ENCODE measurements at regions not wholly inside any gene's neighbourhood (a gene's known extent, or its start where the extent isn't known, plus 50 kb on each side); places are given as distances from the start of the nearest gene placed in this dataset.
"Not testable (repeated sequence)": the region's sequence is repeated elsewhere in the genome, so short reads cannot be mapped to it uniquely, and the experiment has no call there.

DNA sequence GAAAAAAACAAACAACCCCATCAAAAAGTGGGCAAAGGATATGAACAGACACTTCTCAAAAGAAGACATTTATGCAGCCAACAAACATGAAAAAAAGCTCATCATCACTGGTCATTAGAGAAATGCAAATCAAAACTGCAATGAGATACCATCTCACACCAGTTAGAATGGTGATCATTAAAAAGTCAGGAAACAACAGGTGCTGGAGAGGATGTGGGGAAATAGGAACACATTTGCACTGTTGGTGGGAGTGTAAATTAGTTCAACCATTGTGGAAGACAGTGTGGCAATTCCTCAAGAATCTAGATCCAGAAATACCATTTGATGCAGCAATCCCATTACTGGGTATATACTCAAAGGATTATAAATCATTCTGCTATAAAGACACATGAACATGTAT lies 85.5 kb upstream of the WSB1 start:
- DNase-seq (ENCODE audit: low read depth): not testable (repeated sequence)

DNA sequence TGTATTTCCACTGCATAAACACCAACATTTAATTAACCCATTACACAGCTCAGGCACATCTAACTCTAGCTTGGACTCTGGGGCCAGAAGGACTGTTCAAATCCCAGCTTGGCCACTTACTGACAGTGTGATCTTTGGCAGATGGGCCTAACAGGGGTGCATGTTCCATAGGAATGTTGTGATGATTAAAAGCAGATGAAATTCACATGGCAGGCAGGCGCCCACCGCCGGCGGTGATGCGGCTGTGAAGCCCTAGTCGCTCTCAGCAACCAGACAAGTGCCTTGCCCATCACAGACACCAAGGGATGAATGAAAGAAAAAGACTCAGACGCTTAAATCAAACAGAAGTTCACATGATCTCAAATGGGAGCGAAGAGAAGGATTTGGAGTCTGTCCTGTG lies 84.6 kb upstream of the WSB1 start:
- no peak for DNase-seq (ENCODE audit: low read depth)

DNA sequence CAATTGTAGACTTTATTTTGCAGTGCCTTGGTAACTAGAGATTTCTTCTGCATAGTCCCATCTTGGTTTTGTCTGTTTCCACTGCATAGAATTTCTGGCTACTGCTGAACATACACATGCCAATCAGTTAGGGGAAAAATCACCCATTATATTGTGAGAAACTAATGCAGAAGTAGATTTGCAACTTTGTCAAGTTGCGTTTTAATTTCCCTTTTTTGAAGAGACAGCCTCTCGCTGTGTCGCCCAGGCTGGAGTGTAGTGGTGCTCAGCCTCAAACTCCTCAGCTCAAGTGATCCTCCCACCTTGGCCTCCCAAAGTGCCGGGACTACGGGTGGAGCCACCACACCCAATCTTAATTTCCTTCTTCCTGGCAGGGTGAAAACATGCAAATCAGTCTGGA lies 83.1 kb upstream of the WSB1 start:
- DNase-seq (ENCODE audit: low read depth): not testable (repeated sequence)

DNA sequence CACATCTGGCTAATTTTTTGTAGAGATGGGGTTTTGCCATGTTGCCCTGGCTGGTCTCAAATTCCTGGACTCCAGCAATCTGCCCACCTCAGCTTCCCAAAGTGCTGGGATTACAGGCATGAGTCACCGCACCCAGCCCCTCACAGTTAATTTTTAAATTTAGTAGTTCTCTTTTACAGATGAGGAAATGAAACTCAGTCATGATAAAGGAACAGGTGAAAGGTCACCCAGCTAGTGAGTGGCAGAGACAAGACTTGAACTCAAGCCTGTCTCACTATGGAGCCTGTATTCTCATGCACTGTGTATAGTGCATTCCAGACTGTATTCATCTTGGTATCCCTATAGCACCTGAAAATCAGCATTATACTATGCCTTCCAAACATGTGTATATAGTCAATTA lies 77.1 kb upstream of the WSB1 start:
- DNase-seq (ENCODE audit: low read depth): no peak

DNA sequence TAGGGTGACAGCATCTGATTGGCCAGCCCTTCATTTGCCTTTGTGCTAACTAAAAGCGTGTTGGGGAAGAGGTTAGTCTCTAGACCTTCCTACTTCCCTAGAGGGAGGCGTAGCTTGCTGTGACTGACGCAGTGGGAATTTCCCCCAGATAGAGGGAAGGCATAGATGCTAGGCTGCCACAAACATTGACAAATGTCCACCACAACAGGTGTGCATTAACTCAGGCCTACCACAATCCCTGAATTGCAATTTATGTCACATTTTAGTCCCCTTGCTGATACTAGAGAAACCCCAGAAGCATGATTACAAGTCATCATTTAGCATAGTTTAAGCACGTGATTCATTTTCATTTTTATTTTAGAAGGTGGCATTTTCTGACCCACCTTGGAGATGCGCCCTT lies 76.3 kb upstream of the WSB1 start:
- no peak for DNase-seq (ENCODE audit: low read depth)

DNA sequence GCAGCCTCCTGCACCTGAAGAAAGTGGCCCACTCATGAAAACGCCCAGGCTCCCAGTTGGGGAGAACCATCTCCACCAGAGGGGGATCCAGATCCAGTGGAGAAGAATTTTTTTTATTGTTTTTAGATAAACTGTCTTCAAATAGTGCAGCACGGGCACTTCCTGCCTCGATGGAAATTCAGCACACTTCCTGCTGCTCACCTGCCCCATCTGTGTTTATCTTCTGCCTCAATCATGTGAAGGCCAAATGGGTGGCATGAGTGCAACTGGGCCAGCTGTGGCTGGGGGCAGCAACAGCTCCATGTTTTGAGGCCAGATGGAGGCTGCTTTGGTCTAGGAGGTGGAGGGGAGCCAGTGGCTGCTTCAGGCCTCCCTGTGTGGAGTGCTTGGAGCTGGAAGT lies 75.9 kb upstream of the WSB1 start:
- DNase-seq (ENCODE audit: low read depth): no peak

DNA sequence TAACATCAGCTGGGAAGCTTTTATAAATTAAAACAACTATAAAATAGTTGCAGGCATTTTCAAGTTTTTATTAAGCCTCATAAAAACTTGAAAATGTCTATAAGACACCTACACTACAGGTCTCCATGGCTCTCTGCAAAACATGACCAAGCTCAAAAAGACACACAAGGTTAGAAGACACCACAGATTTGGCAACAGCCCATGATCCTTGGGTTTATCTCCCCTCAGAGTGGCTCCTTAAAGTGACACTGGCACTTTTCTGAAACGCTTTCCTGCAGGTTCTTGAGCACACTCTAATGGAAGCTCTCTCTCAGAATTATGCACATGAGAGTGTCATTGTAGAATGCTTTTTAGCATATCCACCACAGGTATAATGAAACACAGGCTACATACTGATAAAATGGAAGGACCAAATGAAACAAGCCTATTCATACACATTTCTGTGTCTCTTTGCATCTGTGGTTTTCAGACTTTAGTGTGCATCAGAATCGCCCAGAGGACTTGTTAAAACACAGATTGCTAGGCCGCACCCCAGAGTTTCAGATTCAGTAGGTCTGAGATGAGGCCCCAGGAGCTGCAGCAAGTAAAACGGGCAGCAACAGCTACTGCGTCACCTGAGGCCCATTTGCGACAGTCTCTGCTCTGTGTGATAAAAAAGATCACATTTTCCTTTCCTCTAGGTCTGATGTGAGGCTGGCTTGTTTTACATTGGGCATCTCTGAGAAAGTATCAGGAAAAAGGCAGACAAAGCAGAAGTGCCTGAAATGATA lies 75.0 kb upstream of the WSB1 start:
- no peak for DNase-seq (ENCODE audit: low read depth)

DNA sequence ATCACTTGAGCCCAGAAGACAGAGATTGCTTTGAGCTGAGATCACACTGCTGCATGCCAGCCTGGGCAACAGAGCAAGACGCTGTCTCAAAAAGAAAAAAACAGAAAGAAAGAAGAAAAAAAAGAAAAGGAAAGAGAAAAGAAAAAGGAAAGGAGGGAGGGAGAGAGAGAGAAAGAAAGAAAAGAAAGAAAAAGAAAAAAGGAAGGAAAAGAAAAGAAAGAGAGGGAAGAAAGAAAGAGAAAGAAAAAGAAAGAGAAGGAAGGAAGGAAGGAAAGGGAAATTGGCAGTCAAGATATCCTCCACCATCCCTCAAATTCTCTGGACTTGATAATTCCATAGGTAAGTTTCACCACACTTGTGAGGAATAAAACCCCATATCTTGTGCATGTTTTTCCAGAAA lies 71.4 kb upstream of the WSB1 start:
- no peak for DNase-seq (ENCODE audit: low read depth)

DNA sequence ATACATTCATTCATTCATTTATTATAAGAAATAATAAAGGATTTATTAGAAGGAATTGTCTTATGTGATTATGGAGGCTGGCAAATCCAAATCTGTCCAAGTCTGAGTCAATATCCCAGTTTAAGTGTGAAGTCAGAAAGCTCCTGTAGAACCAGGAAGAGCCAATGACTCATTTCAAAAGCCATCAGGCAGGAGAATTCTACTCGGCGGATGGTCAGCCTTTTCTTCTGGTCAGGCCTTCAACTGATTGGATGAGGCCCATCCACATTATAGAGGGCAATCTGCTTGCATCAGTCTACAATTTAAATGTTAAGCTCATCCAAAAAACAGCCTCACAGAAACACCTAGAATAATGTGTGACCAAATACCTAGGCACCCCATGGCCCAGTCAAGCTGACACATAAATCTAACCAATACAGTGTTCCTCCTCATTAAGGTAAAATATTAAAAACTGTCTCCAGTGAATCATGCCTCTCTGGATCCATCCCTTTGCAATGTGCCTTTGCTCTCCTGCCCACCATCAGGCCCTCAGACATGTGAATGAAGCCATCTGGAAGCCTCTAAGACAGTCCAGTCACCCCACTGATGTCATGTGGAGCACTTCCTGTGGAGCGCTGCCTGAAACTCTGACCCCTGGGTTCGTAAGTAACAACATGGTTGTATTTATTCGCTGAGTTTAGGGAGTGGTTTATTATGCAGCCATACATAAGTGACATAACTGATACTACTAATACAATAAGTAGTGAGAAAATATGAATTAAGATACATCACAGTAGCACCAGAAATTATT lies 69.2 kb upstream of the WSB1 start:
- no peak for DNase-seq (ENCODE audit: low read depth)

DNA sequence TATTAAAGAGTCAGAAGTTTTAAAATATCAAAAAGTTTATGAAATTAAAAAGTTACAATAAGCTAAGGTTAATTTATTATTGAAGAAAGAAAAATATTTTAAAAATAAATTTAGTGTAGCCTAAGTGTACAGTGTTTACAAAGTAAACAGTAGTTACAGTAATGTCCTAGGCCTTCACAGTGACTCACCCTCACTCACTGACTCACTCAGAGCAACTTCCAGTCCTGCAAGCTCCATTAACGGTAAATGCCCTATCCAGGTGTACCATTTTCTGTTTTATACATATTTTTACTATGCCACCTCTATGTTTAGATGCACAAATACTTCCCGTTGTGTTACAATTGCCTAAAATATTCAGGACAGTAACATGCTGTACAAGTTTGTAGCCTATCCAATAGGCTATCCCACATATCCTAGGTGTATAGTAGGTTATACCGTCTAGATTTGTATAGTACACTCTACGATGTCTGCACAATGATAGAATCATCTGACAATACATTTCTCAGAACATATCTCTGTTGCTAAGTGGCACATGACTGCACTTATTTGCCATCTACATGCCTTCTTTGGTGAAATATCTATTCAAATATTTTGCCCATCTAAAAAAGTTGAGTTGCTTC lies 67.2 kb upstream of the WSB1 start:
- DNase-seq (ENCODE audit: low read depth): no peak

DNA sequence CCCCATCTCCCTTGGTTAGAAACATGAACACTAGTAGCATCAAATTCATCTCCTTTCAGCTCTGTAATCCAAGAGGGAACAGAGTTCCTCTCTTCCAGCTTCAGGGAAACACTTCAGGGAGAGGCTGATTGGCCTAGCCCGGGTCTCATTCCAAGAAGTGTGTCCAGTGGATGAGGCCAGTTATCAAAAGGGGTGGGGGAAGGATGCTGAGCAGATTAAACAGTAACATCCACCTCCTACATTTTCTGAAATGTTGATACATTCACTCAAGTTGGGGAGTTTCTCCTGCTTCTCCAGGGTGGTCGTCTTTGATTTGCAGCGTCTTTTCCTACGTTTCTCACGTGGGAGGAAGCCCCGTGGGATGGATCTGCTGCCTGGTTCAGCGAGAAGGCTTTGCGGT lies 62.9 kb upstream of the WSB1 start:
- no peak for DNase-seq (ENCODE audit: low read depth)

DNA sequence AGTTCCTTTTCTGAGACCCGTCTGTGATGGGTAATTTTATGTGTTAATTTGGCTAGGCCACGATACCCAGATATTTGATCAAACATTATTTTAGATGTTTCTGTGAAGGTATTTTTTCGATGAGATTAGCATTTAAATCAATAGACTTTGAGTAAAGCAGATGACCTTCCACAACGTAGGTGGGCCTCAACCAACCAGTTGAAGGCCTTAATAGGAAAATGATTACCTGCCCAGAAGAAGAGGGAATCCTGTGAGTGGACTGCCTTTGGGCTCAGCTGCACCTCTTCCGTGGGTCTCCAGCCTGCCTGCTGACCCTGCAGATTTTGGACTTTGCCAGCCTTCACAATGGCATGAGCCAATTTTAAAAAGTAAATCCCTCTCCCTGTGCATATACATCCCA lies 61.6 kb upstream of the WSB1 start:
- DNase-seq (ENCODE audit: low read depth): no peak

DNA sequence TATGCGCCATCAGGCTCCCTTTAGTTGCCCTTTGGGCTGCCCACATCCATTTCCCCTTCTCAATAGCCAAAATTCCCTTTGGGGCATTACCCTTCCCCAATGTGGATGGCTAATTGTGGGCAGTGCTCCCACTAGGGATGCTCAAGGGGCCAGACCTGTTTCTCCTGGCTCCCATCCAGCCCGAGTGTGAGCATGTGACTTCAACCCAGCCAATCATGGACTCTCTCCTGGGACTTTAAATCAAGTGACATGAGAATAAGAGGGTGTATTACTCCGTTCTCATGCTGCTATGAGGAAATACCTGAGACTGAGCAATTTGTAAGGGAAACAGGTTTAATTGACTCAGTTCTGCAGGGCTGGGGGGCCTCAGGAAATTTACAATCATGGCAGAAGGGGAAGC lies 60.9 kb upstream of the WSB1 start:
- no peak for DNase-seq (ENCODE audit: low read depth)

DNA sequence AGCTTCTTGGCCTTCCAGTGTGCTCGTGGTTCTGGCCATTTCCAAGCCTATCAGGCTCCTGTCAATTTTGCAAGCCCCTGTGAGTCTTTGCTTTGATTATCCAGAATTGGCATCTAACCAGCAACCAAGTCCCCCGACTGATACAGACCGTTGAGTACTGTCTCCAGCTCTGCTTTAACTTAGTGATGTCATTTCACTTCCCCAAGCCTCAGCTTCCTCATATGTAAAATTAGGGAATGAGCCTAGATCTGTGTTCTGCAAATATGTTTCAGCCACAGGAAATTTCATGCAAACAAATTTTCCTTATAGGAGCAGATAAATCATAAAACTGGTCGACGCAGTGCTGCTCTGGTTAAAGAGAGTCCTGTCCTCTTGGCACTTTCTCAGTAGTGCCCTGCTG lies 60.1 kb upstream of the WSB1 start:
- no peak for DNase-seq (ENCODE audit: low read depth)

DNA sequence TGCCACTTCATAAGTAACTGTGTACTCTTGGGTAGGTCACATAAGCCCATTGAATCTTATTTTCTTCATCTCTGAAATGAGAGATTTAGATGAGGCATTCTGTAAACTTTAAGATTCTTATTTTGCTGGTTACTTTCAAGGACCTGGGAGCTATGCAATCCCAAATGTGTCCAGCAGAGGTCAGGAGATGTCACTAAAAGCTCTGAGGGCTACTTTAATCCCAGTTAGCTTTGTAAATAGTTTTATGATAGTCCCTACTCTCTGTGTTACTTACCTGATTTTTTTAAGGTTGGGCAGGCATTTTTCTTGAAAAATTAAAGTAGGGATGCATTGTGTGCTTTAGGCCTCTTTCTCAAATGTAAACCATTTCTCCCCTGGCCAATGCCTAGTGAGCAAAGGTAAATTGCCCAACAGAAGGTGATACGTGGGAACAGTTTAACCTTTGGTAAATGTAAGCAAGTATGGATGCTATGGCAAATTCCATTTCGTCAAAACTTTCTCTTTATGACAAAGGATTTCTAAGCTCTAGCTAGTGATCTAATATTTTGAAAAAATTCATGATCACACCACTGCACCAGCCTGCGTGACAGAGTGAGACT lies 57.1 kb upstream of the WSB1 start:
- DNase-seq (ENCODE audit: low read depth): peak; percentile 66

DNA sequence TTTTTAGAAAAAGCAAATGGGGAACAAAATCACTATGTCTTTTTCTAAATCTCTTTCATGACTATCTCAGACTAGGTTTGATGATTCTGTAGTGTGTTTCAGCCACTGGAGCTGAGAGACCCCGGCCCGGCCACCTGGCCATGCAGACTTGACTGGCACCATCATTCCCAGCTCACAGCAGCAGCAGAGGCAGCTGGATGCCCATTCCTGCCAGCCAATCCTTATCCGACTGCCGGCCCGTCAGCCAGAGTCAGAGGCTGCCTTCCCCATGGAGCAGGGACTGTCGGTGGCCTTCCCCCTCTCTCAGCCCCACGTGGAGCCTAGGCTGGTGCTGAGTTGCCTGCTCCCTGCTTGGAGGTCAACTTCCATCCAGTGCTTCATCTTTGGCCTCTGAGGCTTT lies 56.0 kb upstream of the WSB1 start:
- DNase-seq (ENCODE audit: low read depth): no peak

DNA sequence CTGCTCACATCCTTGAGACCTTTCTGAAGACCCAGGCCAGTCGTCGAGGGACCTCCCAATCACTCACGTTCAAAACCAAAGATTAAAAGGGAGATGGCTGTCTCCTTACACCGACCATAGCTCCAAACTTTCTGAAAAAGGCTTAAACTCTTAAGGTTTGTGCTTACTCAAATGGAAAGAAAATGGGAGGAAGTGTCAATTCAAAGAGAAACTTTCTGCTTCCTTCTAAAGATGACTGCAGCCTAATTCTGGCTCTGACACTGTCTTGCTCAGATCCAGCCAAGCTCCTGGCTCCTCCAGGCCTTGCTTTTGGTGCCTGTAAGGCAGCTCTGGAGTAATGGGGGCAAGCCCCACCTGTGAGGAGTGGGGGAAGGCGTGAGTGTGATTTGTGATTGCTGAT lies 54.9 kb upstream of the WSB1 start:
- DNase-seq (ENCODE audit: low read depth): no peak

DNA sequence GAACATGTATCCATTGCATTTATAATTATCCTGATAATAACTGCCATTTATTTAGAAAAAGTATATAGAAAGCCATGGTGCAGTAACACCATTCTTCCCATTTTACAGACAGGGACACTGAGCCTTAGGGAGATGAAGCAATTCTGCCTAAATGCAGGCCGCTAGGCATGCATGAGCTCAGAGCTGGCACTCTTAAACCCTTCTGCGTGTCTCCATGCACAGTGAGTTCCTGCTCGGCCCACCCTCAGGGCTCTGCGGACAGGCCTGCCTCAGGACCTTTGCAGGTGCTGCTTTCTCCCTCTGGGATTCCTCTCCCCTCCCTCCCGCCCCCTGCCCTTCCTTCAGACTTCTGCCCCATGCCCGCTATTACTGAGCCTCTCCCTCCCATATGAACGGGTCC lies 54.3 kb upstream of the WSB1 start:
- no peak for DNase-seq (ENCODE audit: low read depth)

DNA sequence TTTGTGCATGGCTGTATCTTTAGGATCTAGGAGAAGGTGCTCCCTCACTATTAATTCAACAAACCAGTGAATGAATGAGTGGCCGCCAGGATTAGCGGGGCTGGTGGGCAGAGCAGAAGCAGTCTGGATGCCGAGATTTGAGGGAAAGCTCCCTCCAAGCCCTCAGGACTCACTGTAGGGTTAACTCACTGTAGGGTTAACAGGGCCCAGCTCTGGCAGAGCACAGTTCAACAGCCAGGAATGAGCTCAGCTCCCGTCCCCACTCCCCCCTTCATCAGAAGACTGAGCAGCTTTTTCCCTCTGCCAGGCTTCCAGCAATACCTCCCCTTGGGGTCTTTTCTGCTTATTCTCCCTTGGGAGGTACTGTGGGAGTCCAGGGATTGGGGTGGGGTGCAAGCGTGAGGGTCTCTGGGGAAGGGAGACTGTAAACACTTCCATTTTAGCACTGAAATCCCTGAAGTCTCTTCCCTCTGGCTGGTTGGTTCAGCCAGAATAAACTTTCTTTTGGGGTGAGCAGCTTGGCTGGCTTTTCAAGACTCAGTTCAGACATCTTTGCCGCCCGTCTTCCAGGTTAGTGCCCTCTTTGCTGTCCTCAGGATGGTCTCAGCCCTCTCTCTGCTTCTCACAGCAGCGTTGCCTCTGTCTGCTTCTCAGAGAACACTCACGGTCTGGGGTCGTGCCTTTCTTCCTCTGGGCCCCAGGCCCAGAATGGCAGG lies 53.7 kb upstream of the WSB1 start:
- DNase-seq (ENCODE audit: low read depth): no peak

DNA sequence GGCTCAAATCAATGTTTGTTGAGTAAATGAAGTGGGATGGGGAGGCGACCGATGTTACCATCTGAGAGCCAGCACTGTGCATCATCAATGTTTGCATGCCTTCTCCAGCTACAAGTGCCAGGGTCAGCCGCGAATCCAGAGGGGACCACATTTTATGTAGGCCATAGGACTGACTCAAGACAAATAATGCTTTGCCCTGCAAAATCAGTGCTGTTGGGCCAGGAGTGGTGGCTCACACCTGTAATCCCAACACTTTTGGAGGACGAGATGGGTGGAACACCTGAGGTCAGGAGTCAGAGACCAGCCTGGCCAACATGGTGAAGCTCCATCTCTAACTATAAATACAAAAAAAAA lies 53.1 kb upstream of the WSB1 start:
- DNase-seq (ENCODE audit: low read depth): no peak

DNA sequence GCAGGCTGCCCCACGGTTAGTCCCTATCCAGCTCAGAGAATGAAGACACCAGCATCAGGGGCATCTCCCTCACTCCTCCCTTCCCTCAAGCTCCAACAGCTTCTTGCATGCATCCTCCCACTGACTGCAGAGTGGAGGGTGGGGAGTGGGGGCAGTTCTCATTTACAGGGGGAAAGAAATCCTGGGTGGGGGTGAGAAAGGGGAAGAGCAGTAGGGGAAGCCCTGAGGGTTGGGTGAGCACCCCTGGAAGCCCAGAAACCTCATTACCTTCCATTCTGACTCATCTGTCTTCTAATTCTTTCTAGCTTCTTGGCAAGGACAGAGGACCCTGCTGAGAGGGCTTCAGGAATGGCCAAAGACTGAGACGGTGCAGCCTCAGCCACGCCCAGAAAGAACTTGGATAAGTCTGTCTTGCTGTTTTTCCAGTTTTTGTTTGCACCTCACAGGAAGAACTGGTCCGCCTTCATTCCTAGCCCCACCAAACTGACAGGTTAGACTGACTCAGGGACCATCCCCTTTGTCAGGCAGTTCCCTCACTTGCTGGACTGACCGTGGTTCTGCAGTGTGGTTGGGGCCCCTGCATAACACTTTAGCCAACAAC lies 52.5 kb upstream of the WSB1 start:
- no peak for DNase-seq (ENCODE audit: low read depth)

DNA sequence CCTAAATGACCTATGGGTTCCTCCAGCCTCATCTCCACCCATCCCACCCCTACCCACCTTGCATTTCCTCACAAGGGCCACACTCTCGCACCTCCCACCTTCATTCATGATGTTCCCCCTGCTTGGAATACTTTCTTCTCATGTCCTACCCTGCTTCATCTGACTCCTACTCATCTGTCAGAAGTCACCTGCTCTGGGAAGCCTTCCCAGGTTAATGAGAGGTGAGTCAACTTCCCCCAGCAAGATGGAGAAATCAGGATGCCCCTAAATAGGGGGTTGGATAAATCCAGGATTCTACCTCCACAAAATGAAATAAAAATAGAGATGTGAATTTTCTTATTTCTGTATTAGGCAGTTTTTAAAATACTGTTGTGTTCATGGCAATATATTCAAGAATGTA lies 51.0 kb upstream of the WSB1 start:
- DNase-seq (ENCODE audit: low read depth): no peak

Data from stimulated activated CD8-positive, alpha-beta memory T cell treated with anti-CD3 and anti-CD28 coated beads, Interleukin-12 subunit alpha, Interleukin-12 subunit beta, amount 100 ng/mL, for 1 hour (primary cell).